ENCODE measurements at regions not wholly inside any gene's neighbourhood (a gene's known extent, or its start where the extent isn't known, plus 50 kb on each side); places are given as distances from the start of the nearest gene placed in this dataset.

DNA sequence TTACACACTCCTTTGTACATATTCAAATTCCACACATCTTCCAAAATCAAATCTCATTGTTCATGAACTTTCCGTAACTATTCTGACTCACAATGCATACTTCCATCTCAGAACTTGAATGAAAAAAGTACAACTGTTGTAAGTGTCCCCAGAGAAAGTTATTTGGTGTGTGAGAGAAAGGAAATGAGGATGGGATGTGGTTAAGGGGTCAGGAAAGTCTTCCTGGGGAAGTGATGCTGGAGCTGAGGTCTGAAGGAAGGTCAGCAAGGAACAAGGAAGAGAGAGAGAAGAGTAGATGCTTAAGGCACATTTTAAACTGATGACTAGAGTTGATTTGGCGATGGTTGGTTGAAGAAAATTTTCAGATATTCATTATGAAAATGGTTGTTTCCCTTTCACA lies 340.0 kb upstream of the STXBP6 start:
- TF ChIP-seq, protein P1, sequence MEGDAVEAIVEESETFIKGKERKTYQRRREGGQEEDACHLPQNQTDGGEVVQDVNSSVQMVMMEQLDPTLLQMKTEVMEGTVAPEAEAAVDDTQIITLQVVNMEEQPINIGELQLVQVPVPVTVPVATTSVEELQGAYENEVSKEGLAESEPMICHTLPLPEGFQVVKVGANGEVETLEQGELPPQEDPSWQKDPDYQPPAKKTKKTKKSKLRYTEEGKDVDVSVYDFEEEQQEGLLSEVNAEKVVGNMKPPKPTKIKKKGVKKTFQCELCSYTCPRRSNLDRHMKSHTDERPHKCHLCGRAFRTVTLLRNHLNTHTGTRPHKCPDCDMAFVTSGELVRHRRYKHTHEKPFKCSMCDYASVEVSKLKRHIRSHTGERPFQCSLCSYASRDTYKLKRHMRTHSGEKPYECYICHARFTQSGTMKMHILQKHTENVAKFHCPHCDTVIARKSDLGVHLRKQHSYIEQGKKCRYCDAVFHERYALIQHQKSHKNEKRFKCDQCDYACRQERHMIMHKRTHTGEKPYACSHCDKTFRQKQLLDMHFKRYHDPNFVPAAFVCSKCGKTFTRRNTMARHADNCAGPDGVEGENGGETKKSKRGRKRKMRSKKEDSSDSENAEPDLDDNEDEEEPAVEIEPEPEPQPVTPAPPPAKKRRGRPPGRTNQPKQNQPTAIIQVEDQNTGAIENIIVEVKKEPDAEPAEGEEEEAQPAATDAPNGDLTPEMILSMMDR (IDR thresholded peaks at IDR 0.05; ENCODE audit: extremely low read depth in 1 of 2, insufficient read depth in 1 of 2, low read depth in 1 of 2, low read length in 2 of 2) = no peak
- TF ChIP-seq POLR2A (IDR thresholded peaks at IDR 0.05; ENCODE audit: low read depth, low read length) (no peak), EZH2 (IDR thresholded peaks at IDR 0.05; ENCODE audit: borderline replicate concordance, low read depth, low read length, severe bottlenecking) (no peak), POLR2AphosphoS5 (IDR thresholded peaks at IDR 0.05; ENCODE audit: insufficient read depth, low read depth, low read length) (peak; percentile 59), FOS (IDR thresholded peaks at IDR 0.05; ENCODE audit: borderline replicate concordance, insufficient read depth, low read length) (peak; percentile 48), GATA2 (IDR thresholded peaks at IDR 0.05; ENCODE audit: insufficient read depth, insufficient read length, low read depth, low read length) (peak; percentile 43)
